ENCODE measurements at regions not wholly inside any gene's neighbourhood (a gene's known extent, or its start where the extent isn't known, plus 50 kb on each side); places are given as distances from the start of the nearest gene placed in this dataset.

DNA sequence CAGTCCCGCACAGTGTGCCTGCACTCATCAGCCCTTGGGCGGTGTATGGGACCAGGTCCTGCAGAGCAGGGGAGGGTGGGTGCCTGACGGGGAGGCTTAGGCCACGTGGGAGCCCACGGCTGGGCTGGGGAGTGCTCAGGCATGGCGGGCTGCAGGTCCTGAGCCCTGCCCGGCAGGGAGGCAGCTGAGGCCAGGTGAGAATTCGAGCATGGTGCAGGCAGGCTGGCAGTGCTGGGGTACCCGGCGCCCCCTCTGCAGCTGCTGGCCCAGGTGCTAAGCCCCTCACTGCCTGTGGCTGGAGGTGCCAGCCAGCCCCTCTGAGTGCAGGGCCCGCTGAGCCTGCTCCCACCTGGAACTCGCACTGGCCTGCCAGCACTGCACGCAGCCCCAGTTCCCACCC lies 630.9 kb upstream of the PCDH20 start:
- TF ChIP-seq CTCF (IDR thresholded peaks at IDR 0.05; ENCODE audit: unreplicated experiment): no peak
- Mint-ChIP-seq H3K4me3 (ENCODE audit: low read depth) (no peak overlapping the region), H3K4me1 (ENCODE audit: low read depth) (no peaks in the 10 kb centered on the region), H3K9me3 (ENCODE audit: low read depth) (peaks cover 8% of the 10 kb centered on the region), H3K27ac (no peak overlapping the region), H3K27me3 (no peaks in the 10 kb centered on the region), H3K36me3 (ENCODE audit: insufficient read depth) (no peaks in the 10 kb centered on the region)
- DNase-seq (ENCODE audit: low spot score, unreplicated experiment): no peak

DNA sequence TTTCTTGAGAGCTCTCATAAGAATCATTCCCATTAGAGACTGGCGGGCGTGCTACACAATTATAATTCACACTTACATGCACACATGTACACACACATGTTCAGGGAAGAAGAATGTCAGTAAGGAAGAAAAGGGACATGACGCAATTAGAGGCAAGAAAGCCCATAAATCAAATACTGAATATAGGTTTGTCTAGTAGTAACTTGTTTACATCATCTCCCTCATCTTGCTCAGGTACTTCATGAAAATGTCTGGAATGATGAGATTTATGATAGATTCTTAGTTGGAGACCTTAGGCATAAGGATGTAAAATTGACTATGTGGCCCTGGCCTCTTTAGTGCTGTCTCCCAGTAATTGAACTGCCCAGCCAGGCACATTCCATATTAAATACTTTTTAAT lies 628.0 kb upstream of the PCDH20 start:
- no peak overlapping the region for H3K4me3 Mint-ChIP-seq (ENCODE audit: low read depth)
- H3K9me3 Mint-ChIP-seq (ENCODE audit: low read depth): peaks cover 3% of the 10 kb centered on the region
- peaks cover 4% of the 10 kb centered on the region for H3K4me1 Mint-ChIP-seq (ENCODE audit: low read depth)
- no peak for TF ChIP-seq CTCF (IDR thresholded peaks at IDR 0.05; ENCODE audit: unreplicated experiment)
- no peaks in the 10 kb centered on the region for H3K36me3 Mint-ChIP-seq (ENCODE audit: insufficient read depth)
- no peak for DNase-seq (ENCODE audit: low spot score, unreplicated experiment)
- no peak overlapping the region for H3K27ac Mint-ChIP-seq
- H3K27me3 Mint-ChIP-seq: no peaks in the 10 kb centered on the region

DNA sequence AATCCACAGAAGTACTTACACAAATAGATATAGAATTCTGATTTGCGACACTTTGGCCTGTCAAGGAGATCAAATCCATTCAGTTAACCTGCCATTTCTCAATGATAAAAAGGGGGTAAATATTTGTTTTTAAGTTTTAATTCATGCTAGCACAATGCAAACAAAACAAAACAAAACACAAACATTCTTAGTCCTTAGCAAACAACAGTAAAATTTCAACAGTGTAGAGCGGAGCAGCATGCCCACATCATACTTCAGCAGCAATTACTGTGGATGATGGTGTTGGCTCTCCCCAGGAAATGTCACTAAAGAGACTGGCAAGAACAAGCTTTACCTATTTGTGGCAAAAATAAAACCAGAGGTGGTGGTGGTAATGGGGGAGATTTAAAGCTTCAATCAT lies 625.2 kb upstream of the PCDH20 start:
- no peak for DNase-seq (ENCODE audit: low spot score, unreplicated experiment)
- TF ChIP-seq CTCF (IDR thresholded peaks at IDR 0.05; ENCODE audit: unreplicated experiment): no peak
- Mint-ChIP-seq H3K36me3 (ENCODE audit: insufficient read depth) (no peaks in the 10 kb centered on the region), H3K4me1 (ENCODE audit: low read depth) (peaks cover 4% of the 10 kb centered on the region), H3K9me3 (ENCODE audit: low read depth) (peaks cover 3% of the 10 kb centered on the region), H3K4me3 (ENCODE audit: low read depth) (no peak overlapping the region), H3K27ac (no peak overlapping the region), H3K27me3 (no peaks in the 10 kb centered on the region)

- no peaks in the 10 kb centered on the region for H3K36me3 Mint-ChIP-seq (ENCODE audit: insufficient read depth)
- TF ChIP-seq CTCF (IDR thresholded peaks at IDR 0.05; ENCODE audit: unreplicated experiment): no peak
These were observed 624.4 kb upstream of the PCDH20 start for GRCh38 chr13:62040078-62040477.

GRCh38 chr13:62038214-62038613 lies 622.6 kb upstream of the PCDH20 start:
- no peak for DNase-seq (ENCODE audit: low spot score, unreplicated experiment)
- Mint-ChIP-seq H3K9me3 (ENCODE audit: low read depth) (no peaks in the 10 kb centered on the region), H3K4me1 (ENCODE audit: low read depth) (peaks cover 4% of the 10 kb centered on the region), H3K27me3 (peaks cover 2% of the 10 kb centered on the region), H3K27ac (no peak overlapping the region), H3K36me3 (ENCODE audit: insufficient read depth) (no peaks in the 10 kb centered on the region), H3K4me3 (ENCODE audit: low read depth) (no peak overlapping the region)
- no peak for TF ChIP-seq CTCF (IDR thresholded peaks at IDR 0.05; ENCODE audit: unreplicated experiment)

More at GRCh38 chr13:62040078-62040477, 624.4 kb upstream of the PCDH20 start:
- Mint-ChIP-seq H3K9me3 (ENCODE audit: low read depth) (no peaks in the 10 kb centered on the region), H3K27me3 (no peaks in the 10 kb centered on the region), H3K4me3 (ENCODE audit: low read depth) (no peak overlapping the region), H3K27ac (no peak overlapping the region), H3K4me1 (ENCODE audit: low read depth) (peaks cover 4% of the 10 kb centered on the region)
- no peak for DNase-seq (ENCODE audit: low spot score, unreplicated experiment)
